ENCODE measurements at regions not wholly inside any gene's neighbourhood (a gene's known extent, or its start where the extent isn't known, plus 50 kb on each side); places are given as distances from the start of the nearest gene placed in this dataset.
"Not testable (repeated sequence)": the region's sequence is repeated elsewhere in the genome, so short reads cannot be mapped to it uniquely, and the experiment has no call there.

DNA sequence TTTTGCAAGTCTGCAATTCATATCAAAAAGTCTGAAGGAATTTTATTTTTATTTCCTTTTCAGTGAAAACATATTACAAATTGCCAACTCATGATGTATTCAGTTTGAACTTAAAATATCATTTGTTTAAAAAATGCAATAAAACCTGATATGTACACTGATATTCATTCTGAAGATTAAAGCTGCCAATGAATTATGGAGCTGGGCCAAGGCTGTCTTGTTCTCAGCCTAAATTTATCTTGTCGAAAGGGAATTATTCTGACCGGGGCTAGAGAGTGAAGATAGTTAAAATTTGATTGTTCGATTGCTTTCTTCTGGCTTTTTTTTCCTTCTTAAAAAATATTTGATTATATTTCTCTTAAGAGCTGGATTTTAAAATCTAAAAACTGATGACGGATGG, 54.0 kb upstream of the RBFOX1 start:
- ChIA-PET POLR2A (no interaction called here), CTCF (interaction anchor here (0.7 kb wide), 1 partner anchor 54 kb away, joined by 3 read pairs; the partner anchor contains the start of gene RBFOX1)
- Mint-ChIP-seq H3K4me1 (no peaks in the 10 kb centered on the region), H3K4me3 (no peak overlapping the region), H3K27me3 (no peaks in the 10 kb centered on the region), H3K27ac (no peak overlapping the region), H3K9me3 (peaks cover 28% of the 10 kb centered on the region), H3K36me3 (ENCODE audit: low read depth) (no peaks in the 10 kb centered on the region)
- no peak for DNase-seq

GRCh38 chr16:7272567-7273158, 60.0 kb upstream of the RBFOX1 start:
- no peaks in the 10 kb centered on the region for H3K4me1 Mint-ChIP-seq
- H3K36me3 Mint-ChIP-seq (ENCODE audit: low read depth) = no peaks in the 10 kb centered on the region
- CTCF ChIA-PET = no interaction called here
- DNase-seq = no peak
- peaks cover 15% of the 10 kb centered on the region for H3K9me3 Mint-ChIP-seq
- no peak overlapping the region for H3K27ac Mint-ChIP-seq
- H3K27me3 Mint-ChIP-seq = no peaks in the 10 kb centered on the region
- POLR2A ChIA-PET = no interaction called here
- no peak overlapping the region for H3K4me3 Mint-ChIP-seq

GRCh38 chr16:7271486-7271885, 61.2 kb upstream of the RBFOX1 start:
- Mint-ChIP-seq H3K27me3 (no peaks in the 10 kb centered on the region), H3K4me3 (no peak overlapping the region), H3K36me3 (ENCODE audit: low read depth) (no peaks in the 10 kb centered on the region), H3K9me3 (peaks cover 20% of the 10 kb centered on the region), H3K4me1 (no peaks in the 10 kb centered on the region), H3K27ac (no peak overlapping the region)
- CTCF ChIA-PET = no interaction called here
- no peak for DNase-seq
- POLR2A ChIA-PET = no interaction called here

DNA sequence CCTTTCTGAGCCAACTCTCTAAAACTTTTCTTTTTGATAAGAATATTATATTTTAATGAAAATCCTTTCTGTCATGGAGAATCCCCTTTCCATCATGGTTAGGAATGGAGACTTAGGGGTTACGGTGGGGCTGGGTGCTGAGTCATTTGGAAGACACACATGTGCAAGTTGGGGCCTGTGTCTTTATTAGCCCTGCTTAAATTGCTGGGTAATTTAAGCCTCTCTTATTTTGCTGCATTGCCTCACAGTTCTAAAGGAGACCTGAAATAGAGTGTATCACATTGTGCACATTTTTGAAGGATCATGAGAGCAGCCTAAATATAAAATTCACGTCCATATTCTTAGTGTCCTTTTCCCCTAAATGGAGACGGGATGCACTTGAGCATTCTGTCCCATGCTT, 61.8 kb upstream of the RBFOX1 start:
- Mint-ChIP-seq H3K27ac (no peak overlapping the region), H3K9me3 (peaks cover 21% of the 10 kb centered on the region), H3K4me3 (no peak overlapping the region), H3K27me3 (no peaks in the 10 kb centered on the region), H3K36me3 (ENCODE audit: low read depth) (no peaks in the 10 kb centered on the region), H3K4me1 (no peaks in the 10 kb centered on the region)
- ChIA-PET POLR2A (no interaction called here), CTCF (no interaction called here)
- no peak for DNase-seq

DNA sequence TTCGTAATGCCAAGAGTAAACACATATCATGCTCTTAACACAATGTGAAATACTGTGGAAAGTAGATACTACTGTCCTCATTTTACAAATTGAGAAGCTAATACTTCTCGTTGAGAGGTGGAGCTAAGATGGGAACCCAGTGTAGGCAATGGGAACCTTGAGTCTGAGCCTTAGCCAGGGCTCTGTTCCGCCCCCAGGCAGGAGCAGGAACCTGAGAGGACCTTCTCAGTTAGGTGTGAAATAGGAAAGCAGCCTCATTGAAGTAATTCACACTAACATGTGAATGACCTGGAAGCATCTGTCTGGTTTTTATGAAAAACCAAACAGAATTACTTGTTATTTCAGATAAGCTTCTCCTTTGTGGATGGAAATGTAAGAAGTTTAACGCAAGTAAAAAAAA, 62.6 kb upstream of the RBFOX1 start:
- ChIA-PET CTCF (no interaction called here), POLR2A (no interaction called here)
- no peak for DNase-seq
- Mint-ChIP-seq H3K27ac (no peak overlapping the region), H3K4me1 (no peaks in the 10 kb centered on the region), H3K9me3 (peaks cover 18% of the 10 kb centered on the region), H3K36me3 (ENCODE audit: low read depth) (no peaks in the 10 kb centered on the region), H3K4me3 (no peak overlapping the region), H3K27me3 (no peaks in the 10 kb centered on the region)

DNA sequence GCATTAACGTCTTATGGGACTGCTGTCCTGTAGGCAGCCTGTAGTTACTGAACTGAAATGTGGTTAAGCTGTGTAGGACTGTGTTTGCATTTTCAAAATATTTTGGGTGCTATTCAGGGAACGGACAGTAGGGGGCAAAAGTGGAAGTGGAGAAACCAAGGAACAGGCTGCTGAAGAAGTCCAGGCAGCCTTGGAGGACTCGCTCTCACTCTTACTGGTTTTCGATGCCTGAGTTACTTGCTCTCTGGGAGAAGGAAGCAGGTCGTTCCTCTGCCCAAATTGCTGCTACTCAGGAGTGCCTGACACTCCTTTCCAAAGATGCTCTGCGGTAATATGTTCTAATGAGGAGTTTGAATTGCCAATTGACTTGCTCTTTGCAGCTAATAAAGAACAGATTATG, 64.5 kb upstream of the RBFOX1 start:
- Mint-ChIP-seq H3K36me3 (ENCODE audit: low read depth) (no peaks in the 10 kb centered on the region), H3K9me3 (peaks cover 18% of the 10 kb centered on the region), H3K4me1 (no peaks in the 10 kb centered on the region), H3K27me3 (no peaks in the 10 kb centered on the region), H3K4me3 (no peak overlapping the region), H3K27ac (no peak overlapping the region)
- POLR2A ChIA-PET = no interaction called here
- no peak for DNase-seq
- CTCF ChIA-PET = interaction anchor here (0.7 kb wide), 1 partner anchor 315 kb away, joined by 3 read pairs; no protein-coding TSS in a partner anchor

- H3K27me3 Mint-ChIP-seq = no peaks in the 10 kb centered on the region
- ChIA-PET CTCF (no interaction called here), POLR2A (no interaction called here)
- DNase-seq = no peak
- H3K36me3 Mint-ChIP-seq (ENCODE audit: low read depth) = no peaks in the 10 kb centered on the region
- H3K4me1 Mint-ChIP-seq = no peaks in the 10 kb centered on the region
- no peak overlapping the region for H3K27ac Mint-ChIP-seq
- peaks cover 31% of the 10 kb centered on the region for H3K9me3 Mint-ChIP-seq
- no peak overlapping the region for H3K4me3 Mint-ChIP-seq
These were observed 75.6 kb upstream of the RBFOX1 start for GRCh38 chr16:7257016-7257415.

DNA sequence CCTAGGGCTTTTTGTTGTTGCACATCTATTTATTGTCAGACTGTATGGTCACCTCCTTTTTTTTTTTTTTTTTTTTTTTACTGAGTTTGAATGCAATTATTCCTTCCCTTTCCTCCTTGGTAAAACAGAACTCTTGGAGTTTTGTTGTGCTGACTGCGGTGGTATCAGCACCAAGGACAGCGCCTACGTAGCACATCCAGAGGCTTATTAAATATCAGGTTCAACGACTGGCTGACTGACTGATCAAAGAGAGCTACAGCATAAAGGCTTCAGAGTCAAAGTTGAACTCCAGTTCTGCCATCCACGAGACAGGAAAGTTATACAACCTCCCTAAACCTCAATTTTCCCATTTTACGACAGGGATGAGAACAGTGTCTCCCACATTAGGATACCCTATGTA, 86.1 kb upstream of the RBFOX1 start:
- H3K27ac Mint-ChIP-seq = no peak overlapping the region
- ChIA-PET CTCF (interaction anchor here (0.7 kb wide), 1 partner anchor 132 kb away, joined by 7 read pairs; no protein-coding TSS in a partner anchor), POLR2A (no interaction called here)
- H3K27me3 Mint-ChIP-seq = no peaks in the 10 kb centered on the region
- no peaks in the 10 kb centered on the region for H3K36me3 Mint-ChIP-seq (ENCODE audit: low read depth)
- no peak for DNase-seq
- H3K9me3 Mint-ChIP-seq = peaks cover 23% of the 10 kb centered on the region
- no peak overlapping the region for H3K4me3 Mint-ChIP-seq
- H3K4me1 Mint-ChIP-seq = no peaks in the 10 kb centered on the region

- no peak for DNase-seq
- no peak overlapping the region for H3K27ac Mint-ChIP-seq
- no peaks in the 10 kb centered on the region for H3K27me3 Mint-ChIP-seq
- ChIA-PET POLR2A (no interaction called here), CTCF (no interaction called here)
- H3K9me3 Mint-ChIP-seq = peaks cover 22% of the 10 kb centered on the region
- no peaks in the 10 kb centered on the region for H3K4me1 Mint-ChIP-seq
- no peak overlapping the region for H3K4me3 Mint-ChIP-seq
- H3K36me3 Mint-ChIP-seq (ENCODE audit: low read depth) = no peaks in the 10 kb centered on the region
These were observed 93.1 kb upstream of the RBFOX1 start for GRCh38 chr16:7239547-7239946.

DNA sequence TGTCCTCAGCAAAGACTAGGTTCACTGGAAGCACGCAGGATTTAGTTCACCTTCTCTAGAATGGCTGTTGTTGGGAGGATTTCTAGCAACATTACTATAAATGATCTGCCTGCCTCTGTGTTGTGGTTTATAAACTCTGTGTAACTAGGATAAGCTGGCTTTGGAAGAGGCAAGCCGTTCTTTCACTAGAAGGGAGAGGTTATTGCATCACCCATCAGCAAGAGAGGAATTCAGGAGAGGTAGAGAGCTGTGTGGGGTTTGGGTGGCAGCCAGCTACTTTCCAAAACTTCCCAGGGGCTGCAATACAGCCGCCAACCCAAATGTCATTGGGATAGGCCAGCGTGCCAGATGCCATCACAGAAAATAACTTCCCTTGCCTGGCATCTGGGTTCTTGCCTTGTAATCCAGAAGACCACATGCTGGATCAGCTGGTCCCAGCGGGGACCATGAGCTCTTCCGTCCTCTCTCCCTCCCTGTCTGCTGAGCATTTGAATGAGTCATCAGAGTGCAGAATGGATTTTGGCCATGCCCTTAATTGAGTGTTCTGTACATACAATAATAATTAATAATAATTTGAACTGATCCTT, 95.7 kb upstream of the RBFOX1 start:
- peaks cover 25% of the 10 kb centered on the region for H3K9me3 Mint-ChIP-seq
- ChIA-PET POLR2A (no interaction called here), CTCF (no interaction called here)
- DNase-seq = no peak
- H3K36me3 Mint-ChIP-seq (ENCODE audit: low read depth) = no peaks in the 10 kb centered on the region
- H3K27ac Mint-ChIP-seq = no peak overlapping the region
- no peaks in the 10 kb centered on the region for H3K27me3 Mint-ChIP-seq
- H3K4me1 Mint-ChIP-seq = no peaks in the 10 kb centered on the region
- no peak overlapping the region for H3K4me3 Mint-ChIP-seq

DNA sequence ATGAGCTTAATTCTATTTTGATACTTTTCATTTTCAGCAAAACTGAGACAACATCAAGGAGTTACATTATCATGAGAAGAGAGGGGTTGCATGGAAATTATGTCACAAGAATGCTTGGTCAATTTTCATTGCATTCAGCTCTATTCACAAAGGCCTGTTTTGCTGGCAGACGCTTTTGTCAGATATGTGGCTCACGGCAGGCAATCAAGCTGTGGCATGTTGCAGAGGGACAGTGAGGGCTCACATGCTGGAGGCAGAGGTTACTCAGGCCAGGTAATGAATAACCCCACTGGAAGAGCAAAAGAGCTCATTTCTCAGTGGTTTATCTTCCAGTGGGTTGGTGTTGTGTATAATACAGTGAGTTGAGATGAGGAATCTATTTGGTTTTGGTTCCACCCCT, 98.7 kb upstream of the RBFOX1 start:
- Mint-ChIP-seq H3K27ac (no peak overlapping the region), H3K9me3 (peaks cover 21% of the 10 kb centered on the region), H3K36me3 (ENCODE audit: low read depth) (no peaks in the 10 kb centered on the region), H3K4me3 (no peak overlapping the region), H3K4me1 (no peaks in the 10 kb centered on the region), H3K27me3 (no peaks in the 10 kb centered on the region)
- no peak for DNase-seq
- POLR2A ChIA-PET = no interaction called here
- CTCF ChIA-PET = no interaction called here

DNA sequence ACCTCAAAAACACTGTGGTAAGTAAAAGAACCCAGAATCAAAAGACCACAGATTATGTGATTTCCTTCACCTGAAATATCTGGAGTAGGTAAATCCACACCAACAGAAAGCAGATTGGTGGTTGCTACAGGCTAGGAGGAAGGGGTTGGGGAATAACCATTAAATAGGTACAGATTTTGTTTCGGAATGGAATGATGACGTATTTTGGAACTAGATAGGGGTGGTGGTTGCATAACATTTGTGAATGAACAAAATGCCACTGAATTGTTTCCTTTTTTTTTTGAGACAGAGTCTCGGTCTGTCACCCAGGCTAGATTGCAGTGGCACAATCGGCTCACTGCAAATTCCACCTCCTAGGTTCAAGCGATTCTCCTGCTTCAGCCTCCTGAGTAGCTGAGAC, 100.9 kb upstream of the RBFOX1 start:
- H3K9me3 Mint-ChIP-seq = peaks cover 25% of the 10 kb centered on the region
- H3K27ac Mint-ChIP-seq = no peak overlapping the region
- no peaks in the 10 kb centered on the region for H3K27me3 Mint-ChIP-seq
- H3K4me3 Mint-ChIP-seq = no peak overlapping the region
- no peaks in the 10 kb centered on the region for H3K4me1 Mint-ChIP-seq
- no peaks in the 10 kb centered on the region for H3K36me3 Mint-ChIP-seq (ENCODE audit: low read depth)
- CTCF ChIA-PET = no interaction called here
- DNase-seq = no peak
- POLR2A ChIA-PET = no interaction called here

DNA sequence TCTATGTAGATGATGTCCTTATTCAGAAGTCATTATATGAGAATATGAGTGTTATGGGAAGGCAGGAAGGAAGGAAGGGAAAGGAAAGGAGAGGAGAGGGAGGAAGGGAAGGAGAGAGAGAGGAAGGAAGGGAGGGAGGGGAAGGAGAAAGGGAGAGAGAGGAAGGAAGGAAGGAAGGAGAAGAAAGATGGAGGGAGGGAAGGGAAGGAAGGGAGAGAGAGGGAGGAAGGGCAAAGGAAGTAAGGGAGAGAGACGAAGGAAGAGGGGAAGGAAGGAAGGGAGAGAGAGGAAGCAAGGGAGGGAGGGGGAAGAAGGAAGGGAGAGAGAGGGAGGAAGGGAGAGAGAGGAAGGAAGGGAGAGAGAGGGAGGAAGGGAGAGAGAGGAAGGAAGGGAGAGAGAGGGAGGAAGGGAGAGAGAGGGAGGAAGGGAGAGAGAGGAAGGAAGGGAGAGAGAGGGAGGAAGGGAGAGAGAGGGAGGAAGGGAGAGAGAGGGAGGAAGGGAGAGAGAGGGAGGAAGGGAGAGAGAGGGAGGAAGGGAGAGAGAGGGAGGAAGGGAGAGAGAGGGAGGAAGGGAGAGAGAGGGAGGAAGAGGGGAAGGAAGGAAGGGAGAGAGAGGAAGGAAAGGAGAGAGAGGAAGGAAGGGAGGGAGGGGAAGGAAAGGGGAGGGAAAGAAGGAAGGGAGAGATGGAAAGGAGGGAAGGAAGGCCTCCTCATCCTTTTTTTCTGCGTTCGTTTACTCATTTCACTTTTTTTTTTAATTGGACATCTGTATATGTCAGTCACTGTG, 103.0 kb upstream of the RBFOX1 start:
- H3K9me3 Mint-ChIP-seq = peaks cover 26% of the 10 kb centered on the region
- H3K4me1 Mint-ChIP-seq; H3K27me3 Mint-ChIP-seq; H3K4me3 Mint-ChIP-seq; POLR2A ChIA-PET; CTCF ChIA-PET; H3K27ac Mint-ChIP-seq; H3K36me3 Mint-ChIP-seq (ENCODE audit: low read depth); DNase-seq: not testable (repeated sequence)

- H3K27me3 Mint-ChIP-seq = no peaks in the 10 kb centered on the region
- ChIA-PET CTCF (no interaction called here), POLR2A (no interaction called here)
- DNase-seq = no peak
- H3K9me3 Mint-ChIP-seq = peaks cover 26% of the 10 kb centered on the region
- H3K4me3 Mint-ChIP-seq = no peak overlapping the region
- H3K27ac Mint-ChIP-seq = no peak overlapping the region
- no peaks in the 10 kb centered on the region for H3K36me3 Mint-ChIP-seq (ENCODE audit: low read depth)
- no peaks in the 10 kb centered on the region for H3K4me1 Mint-ChIP-seq
These were observed 105.4 kb upstream of the RBFOX1 start for GRCh38 chr16:7227229-7227721.
